Fibroblast of the conjunctiva (primary cell): ENCODE measurements at regions not wholly inside any gene's neighbourhood (a gene's known extent, or its start where the extent isn't known, plus 50 kb on each side); places are given as distances from the start of the nearest gene placed in this dataset.

Source experiments
- DNase-seq: peaks from one replicate; pipeline ENCODE4 v3.0.0-alpha.2; 2010; ENCODE audit warnings: low read depth

DNA sequence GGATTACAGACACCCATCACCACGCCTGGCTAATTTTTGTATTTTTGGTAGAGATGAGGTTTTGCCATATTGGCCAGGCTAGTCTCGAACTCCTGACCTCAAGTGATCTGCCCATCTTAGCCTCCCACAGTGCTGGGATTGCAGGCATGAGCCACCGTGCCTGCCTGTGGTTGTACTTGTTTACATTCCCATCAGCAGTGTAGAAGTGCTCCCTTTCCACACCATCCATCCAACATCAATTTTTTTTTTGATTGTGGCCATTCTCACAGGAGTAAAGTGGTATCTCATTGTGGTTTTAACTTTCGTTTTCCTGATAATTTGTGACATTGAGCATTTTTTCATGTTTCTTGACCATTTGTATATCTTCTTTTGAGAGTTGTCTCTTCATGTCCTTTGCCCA lies 1019.4 kb upstream of the SLC10A2 start:
- no peak for DNase-seq

DNA sequence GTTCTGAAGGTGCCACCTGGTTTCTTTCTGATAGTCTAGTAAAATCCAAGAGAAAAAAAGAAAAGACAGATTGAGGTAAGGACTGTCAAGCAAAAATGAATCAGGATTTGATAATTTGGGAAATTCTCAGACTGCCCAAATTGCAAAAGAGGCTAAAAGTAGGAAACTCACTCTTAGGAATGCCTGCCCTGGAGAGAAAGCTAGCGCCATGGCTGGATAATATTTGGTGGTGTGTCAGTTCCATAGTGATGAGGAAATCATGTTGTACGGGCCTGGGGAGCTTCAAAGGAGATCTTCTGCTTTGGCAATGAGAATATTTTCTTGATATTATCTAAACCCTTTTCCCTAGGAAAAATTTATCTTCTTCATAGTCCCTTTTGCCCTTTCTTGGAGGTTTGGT lies 1008.1 kb upstream of the SLC10A2 start:
- DNase-seq, result no peak

DNA sequence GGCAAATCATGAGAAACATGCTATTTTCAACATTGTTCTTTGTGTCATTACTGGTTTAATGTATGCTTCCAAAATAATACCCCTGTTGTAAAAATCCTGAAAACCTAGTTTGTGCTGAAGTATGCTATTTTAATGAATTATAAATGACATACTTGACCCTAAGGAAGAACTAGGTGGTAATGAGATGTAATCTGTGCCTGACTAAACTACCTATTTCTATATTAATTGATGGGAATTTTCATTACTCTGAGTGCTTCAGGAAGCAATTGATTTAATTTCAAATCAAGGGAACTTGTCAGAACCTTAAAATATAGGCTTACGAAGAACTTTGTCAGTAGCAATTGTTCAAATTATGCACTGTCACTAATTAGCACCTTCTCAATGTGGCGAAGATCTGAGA lies 1005.6 kb upstream of the SLC10A2 start:
- no peak for DNase-seq

DNA sequence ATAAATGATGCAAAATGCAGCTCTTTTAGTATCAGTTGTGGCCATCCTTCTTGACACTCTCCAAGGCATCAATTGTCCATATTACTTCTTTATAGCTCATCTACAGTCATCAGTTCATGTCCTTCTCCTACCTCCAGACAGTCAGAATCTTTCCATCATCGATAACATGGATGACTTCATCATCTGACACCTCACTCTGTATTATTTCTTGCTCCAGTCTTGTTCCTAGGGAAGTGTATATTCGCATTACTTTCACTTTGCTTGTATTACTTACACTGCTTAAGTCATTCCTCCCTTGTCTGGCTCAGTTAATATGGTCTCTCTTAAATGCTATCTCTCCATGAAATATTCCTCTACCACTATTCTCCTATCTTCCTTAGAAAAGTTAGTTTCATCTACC lies 999.1 kb upstream of the SLC10A2 start:
- DNase-seq, result no peak

DNA sequence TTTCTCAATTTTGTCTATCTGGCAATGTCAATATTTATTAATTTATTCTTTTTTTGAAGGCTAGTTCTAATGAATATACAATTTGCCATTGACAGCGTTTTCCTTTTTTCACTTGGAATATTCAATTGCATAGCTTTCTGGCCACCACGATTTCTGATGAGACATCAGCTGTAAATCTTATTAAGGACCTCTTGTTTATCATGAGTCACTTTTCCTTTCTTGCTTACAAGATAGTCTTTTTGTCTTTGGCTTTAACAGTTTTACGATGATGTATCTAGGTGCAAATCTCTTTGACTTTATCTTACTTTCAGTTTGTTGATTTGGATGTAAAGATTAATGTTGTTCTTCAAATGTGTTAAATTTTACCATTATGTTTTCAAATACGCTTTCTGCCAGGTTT lies 991.6 kb upstream of the SLC10A2 start:
- no peak for DNase-seq

DNA sequence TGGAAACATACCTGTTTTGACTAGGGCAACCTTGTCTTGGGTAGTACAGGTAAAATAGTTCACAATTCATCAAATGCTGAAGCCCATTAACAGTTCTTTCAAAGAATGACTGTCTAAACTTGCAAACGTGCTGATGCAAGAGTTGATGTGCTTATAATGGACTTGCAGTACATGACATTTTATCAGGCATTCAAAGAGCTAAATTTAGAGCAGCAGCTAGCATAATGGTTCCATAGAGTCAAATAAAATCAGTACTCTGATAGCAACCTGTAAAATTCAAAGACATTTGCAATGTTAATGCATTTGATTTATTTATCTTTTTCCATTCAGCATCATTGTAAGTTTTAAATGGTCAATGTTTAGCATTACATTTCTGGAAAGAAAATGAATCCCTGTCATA lies 979.7 kb upstream of the SLC10A2 start:
- no peak for DNase-seq

DNA sequence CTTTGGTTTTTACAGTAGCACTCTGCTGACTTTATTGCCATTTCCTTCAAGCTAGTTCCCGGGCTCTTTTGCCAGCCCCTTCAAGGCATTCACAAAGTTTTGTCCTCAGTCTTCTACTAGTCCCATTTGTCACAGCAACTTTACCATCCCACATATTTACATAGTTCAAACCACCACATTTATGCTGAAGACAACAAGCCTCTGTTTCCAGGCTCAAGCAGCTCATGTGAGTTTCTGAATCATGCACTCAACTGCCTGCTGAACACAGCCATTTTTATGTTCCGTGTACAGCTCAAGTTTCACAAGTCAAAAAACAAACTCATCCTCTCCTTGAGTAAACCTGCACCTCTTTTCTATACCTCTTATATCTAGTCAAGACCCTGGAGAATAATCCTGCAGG lies 977.0 kb upstream of the SLC10A2 start:
- DNase-seq, result no peak

DNA sequence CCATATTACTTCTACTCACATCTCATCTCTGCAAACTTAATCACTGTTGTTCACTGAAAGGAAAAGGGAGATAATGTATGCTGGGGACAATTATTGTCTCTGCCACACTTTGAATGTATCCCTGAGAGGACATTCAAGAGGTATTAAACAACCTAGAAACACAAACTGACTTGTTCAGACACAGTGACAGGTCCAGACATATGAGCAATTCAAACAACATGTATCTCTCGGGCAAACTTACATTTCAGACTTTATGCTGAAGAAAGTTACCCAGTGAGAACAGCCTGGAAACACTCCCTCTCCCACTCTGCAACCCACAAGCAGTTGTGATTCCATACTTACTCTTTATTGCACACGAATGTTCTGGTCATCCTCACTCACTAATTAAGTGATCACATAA lies 968.7 kb upstream of the SLC10A2 start:
- DNase-seq, result no peak

DNA sequence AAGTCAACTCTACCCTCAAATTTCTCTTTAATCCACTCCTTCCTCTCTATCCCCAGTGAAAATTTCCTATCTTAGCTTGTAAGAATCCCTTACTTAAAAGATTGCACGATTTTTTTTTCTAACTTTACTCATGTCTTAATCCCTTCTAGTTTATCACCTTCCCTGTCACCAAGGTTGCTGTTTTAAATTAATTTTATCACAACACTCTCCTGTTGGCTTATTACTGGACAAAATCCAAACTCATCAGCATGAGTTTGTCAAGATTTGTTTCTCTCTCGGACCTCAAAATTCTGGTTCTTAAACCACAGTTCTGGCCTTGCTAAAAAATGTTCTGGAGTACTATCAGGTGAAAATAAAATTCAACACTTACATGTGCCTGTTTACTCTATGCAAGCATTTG lies 959.1 kb upstream of the SLC10A2 start:
- DNase-seq, result no peak

DNA sequence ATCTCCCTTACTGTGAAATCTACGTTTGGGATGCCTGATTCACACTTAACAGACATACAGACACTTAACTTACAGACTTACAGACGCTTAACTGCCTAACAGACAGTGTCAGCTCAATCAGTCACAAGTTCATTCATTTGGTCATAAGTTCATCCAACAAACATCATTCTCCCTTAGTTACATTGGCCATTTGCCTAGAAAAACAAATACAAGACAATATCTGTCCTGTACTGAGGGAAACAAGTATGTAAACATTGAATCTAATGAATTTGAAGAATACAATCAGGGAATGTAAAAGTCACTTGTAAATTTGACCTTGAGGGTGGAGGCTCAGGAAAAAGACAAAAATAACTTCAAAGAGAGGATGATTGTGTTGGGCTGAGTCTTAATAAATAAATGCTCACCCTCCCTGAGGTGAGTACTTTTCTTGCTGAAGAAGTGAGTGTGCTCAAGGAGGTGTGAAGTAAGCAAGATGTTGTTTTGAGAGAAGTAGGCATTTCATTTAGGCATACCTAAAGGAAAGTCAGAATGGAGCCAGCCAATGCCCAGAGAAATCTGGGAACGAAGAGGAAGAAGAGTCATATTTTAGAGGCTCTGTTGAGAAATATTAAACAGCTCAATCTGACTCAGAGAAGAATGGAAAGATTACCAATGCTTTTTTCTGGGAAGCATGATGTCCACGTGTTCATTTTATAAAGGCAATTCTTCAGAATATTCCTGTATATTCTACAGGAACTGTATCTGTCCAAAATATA lies 958.4 kb upstream of the SLC10A2 start:
- peak; percentile 20 for DNase-seq

DNA sequence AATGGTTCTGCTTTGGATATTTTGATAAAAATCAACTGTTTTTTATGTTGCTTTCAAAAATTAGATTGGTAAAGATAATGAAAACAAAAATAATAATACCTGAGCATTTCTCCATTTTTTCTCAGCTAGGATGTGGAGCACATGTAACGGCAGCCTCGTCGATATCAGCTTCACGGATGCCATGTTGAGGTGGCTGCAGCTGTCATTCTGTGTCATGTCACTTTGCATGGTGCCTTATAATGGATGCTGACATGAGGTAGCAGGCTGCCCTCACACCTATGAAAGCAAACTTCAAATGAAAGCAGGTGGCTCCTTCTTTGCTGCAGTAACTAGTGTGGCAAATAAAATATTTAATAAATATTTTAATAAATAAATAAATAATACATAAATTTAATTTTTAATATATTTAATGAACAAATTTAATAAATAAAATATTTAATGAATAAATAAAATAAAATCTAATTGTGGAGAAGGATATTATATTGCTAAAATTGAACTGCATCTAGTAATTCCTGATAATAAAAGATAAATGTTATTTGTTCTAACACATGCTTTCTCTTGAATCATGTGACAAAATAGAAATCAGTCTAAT lies 955.7 kb upstream of the SLC10A2 start:
- no peak for DNase-seq

DNA sequence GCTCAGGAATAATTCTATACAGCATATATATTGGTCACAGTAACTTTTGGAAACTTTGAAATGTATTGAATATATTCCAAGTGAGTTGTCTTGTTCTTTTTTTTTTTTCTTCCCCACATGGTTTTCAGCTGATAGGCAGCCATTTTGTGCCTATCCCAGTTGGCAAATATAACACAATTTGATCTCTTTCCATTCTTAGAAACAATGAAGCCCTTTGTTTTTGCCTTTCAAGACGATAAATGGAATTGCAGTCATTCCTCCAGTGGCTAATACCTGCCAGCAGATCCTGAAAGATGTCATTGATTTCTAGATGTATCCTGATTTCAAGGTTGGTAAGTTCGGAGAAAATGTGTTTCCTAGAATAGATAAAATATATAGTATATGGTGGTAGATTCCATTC lies 951.1 kb upstream of the SLC10A2 start:
- DNase-seq, result no peak

DNA sequence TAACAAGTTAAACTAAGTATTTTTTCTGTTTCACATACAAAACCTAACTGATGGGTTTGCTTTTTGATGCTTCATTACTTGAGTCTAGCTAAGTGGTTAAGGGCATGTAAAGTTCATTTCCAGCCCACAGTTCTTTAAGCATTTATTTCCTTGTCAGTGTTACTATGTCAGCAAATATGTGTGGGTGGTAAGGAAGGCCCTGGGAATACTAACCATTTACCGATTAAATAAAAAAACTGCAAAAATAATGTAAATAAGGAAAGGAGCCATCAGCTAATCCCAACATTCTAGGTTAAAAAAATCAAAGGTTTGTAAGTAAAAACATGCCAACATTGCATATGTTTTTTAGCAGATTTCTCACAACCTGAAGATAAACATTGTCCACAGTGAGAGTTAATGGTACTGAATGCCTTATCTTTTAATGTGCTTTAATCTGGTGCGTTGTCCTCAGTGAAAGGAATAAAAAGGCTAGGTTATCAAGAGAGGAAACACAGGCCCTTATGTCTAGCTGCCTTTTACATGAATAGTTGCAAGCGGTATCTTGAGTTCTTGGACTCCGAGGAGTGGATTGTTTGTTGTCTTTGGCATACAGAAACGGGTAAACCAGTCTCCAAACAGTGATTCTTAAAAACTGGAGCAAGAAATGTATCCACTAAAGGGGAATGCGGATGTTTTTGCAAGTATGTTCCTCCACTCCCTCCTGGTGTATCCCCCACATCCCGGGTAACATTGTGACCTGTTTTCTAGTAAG lies 949.6 kb upstream of the SLC10A2 start:
- peak; percentile 12 for DNase-seq

DNA sequence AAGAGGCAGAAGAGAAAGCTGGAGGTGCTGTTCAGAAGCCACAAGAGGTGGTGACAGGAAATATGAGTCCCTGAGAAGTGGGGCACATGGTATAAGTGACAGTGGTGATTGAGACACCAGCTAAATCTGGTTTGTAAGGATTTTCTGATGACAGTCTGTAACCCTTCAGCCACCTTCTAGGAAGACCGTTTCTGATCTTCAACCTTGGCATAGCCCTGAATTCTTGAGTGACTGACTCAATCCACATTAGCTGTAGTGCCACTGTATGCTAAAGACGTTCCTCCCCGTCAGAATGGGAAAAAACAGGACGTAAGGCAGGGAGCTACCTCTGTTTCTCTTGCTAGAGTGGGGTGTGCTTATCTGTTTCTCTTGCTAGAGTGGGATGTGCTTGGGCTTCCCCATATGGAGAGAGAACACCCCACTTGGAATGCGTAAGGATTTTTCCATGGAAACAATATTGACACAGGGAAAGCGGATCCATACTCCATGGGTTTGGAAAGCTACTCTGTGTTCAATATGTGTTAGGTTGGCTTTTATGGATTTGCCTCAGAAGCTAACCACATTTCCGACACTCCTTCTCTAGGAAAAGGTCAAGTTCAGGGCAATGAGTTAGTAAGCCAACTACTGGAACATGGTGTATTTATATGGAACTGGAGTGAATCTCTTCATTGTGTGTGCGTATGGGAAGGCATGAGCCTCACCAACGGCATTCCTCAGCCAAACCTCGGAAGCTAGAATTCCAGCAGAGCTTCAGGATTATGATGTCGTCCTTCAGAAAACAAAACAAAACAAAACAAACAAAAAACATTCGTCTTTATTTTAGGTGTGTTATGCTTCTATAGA lies 948.8 kb upstream of the SLC10A2 start:
- no peak for DNase-seq

DNA sequence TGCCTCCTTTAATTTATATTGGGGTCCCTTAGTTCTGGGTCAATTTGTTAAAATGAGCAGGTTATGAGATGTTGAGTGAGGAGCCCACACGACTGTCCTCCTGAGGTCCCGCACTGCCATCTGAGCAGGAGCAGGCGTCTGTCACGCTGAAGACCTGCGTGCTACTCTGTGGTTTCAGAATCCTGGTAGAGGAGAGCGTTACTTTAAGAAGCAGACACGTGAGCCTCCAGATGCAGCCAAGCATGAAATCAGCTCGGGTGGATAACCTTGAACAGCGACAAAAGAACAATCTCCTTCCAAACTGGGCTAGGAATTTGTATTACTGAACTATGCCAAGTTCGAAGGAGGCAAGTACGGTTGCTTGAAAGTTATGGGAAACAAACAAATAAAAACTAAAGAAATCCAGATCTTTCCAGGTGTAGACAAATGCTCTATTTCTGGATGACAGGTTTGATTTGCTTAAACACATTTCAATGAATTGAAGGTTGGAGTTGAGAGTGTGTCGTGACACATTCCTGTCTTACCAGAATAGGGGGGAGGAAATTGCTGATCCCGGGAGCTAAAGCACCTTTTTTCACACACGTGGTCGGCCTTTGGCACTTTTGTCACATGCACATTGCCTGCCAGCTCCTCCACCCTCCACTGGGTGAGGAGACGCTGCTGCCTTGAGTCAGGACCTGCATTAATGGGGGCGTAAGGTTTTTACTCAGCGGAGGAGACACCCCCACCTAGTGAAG lies 945.5 kb upstream of the SLC10A2 start:
- DNase-seq, result no peak

DNA sequence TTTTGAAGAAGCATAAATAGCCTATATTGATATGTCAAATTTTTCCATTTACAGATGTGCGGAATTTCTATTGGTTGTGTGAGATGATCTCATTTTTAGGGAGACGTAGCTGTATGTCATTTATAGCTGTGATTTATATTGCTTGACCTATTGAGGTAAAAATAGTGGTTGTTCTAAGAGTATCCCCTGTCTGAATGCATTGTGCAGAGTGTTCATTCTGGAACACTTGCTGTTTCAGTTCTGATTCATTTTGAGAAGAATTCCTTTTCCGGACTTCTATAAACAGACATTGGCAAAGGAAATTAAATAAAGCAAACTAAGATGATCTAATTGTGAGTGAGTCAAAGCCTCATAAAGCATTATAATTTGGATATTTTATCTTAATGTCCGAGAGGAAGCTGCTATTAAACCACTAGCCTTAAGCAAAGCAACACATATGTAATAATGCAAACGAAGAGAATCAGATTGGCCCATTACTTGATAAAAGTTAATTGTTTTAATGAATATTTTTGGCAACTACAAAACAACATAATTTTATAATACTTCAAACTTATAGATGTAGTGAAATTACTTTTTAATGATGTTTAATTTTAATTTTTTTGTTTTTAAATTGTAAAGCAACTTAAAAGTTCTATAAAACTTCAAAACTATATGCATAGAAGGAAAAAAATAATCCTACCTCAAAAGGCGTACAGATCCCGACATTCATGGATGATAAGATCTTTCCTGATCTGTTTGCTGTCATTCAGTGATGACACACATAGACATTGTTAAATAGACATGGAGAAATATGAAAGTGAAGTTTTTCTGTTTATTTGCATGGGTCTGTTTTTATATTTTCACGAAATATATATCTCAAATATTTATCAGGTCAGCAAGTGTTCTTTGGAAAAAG lies 942.6 kb upstream of the SLC10A2 start:
- DNase-seq, result no peak

DNA sequence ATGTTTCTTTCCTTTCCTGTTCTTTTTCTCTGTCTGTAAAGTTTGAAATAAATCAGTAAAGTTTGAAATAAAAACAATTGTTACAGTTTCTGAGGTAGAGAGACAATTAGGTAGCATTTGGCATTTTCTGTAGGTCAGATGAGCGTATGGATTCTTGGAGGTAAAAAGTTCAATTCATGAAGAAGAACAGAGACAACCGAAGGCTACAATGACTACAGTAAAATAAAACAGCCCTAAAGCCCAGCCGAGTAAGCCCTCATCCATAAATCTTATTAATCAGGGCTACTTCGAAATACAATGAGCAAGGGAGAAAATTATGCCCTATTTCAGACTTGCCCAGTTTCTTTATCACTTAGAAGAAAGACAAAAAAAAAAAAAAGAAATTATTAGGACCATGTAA lies 941.9 kb upstream of the SLC10A2 start:
- no peak for DNase-seq

DNA sequence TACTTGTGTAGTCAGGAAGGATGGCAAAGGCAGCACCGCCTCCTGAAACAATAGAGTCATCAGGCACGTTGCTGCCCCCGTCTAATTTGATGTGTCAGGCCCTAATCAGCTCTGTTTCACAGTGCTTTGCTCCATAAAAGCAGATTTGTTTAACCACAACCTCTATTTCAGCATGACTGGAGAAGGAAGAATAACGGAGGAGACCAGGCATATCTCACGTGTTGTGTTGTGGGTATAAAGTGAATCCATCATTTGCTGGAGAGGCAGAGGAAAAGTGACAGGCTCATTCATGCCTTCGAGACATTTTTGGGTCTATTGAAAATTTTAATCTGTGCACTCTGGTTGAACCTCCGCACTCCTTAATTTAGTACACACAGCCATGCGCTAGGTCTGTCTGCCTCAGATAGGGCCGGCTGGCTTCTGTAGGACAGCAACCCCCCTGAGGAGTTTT lies 940.4 kb upstream of the SLC10A2 start:
- no peak for DNase-seq

DNA sequence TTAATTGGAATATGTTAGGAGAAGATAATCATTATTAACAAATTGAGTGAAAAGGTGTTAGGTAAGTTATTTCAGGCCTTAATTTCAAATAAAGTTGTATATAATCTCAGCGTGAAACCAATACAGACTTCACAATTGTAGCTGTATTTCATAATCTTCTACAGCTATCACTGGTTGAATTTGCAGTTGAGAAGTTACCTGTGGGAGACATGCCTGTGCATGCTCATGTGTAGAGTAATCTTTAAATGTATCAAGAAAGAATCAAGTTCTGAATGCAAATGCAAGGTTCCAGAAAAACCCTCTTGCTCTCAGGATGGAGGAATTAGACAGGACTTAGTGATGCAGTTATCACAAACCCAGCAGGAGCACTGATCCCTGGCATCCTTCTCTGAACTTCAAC lies 938.4 kb upstream of the SLC10A2 start:
- DNase-seq, result no peak

DNA sequence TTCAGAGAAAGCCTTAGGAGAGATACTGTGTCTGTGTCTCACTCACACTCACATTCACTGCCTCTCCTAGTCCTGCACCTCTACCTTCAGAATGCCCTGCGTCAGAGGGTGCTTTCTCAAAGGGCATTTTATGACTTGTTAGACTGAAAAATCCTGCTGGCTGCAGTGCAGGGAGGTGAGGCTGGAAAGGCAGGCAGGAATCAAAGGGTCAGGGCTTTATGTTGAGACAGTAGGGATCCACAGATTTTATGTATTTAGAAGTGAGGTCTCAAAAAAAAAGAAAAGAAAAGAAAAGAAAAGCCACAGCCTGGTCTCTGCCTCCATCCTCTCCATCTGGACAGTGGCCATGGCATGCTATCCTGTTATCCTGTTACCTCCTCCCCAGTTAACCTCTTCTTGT lies 936.0 kb upstream of the SLC10A2 start:
- no peak for DNase-seq

DNA sequence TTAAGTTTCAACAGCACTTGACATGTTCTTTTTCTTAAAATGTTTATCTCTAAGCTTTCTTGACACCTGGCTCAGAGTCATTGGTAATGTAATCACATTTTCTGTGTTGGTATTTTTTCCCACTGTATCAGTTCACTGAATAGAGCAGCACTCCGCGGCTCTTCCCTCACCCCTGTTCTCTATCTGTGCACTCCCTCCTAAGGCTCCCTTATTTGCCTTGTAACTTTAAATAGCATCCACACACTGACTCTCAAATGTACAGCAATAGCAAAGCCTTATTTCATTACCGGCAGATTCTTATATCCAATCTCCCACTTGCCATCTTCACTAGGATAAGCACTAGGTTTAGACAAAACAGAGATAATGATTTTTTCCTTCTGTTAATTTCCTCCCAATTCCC lies 935.5 kb upstream of the SLC10A2 start:
- DNase-seq, result no peak
